ENCODE measurements at regions not wholly inside any gene's neighbourhood (a gene's known extent, or its start where the extent isn't known, plus 50 kb on each side); places are given as distances from the start of the nearest gene placed in this dataset.

- no peaks in the 10 kb centered on the region for H3F3A ChIP-seq (ENCODE audit: insufficient read depth, low read length)
- no peaks in the 10 kb centered on the region for H3K79me2 ChIP-seq (ENCODE audit: insufficient read depth, low read length)
- H3K9me2 ChIP-seq (ENCODE audit: low read depth, low read length) = no peaks in the 10 kb centered on the region
- H3K4me3 ChIP-seq (ENCODE audit: low read depth, low read length, poor library complexity, severe bottlenecking) = no peak overlapping the region
- H3K4me1 ChIP-seq (ENCODE audit: insufficient read depth, low read length, severe bottlenecking) = no peaks in the 10 kb centered on the region
- H3K27me3 ChIP-seq (ENCODE audit: insufficient read depth, low read length) = no peaks in the 10 kb centered on the region
- no peak overlapping the region for H3K4me2 ChIP-seq (ENCODE audit: low read length)
- no peaks in the 10 kb centered on the region for H3K36me3 ChIP-seq (ENCODE audit: insufficient read depth, low read length)
- no peaks in the 10 kb centered on the region for H3K9me3 ChIP-seq (ENCODE audit: low read length)
- TF ChIP-seq, protein P1, sequence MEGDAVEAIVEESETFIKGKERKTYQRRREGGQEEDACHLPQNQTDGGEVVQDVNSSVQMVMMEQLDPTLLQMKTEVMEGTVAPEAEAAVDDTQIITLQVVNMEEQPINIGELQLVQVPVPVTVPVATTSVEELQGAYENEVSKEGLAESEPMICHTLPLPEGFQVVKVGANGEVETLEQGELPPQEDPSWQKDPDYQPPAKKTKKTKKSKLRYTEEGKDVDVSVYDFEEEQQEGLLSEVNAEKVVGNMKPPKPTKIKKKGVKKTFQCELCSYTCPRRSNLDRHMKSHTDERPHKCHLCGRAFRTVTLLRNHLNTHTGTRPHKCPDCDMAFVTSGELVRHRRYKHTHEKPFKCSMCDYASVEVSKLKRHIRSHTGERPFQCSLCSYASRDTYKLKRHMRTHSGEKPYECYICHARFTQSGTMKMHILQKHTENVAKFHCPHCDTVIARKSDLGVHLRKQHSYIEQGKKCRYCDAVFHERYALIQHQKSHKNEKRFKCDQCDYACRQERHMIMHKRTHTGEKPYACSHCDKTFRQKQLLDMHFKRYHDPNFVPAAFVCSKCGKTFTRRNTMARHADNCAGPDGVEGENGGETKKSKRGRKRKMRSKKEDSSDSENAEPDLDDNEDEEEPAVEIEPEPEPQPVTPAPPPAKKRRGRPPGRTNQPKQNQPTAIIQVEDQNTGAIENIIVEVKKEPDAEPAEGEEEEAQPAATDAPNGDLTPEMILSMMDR (IDR thresholded peaks at IDR 0.05; ENCODE audit: low read length) = no peak
- no peak for TF ChIP-seq EZH2 (IDR thresholded peaks at IDR 0.05; ENCODE audit: borderline replicate concordance, low read length)
- no peak overlapping the region for H3K9ac ChIP-seq (ENCODE audit: low read length)
- no peak overlapping the region for H2AFZ ChIP-seq (ENCODE audit: low read length)
- H4K20me1 ChIP-seq (ENCODE audit: insufficient read depth, low read length) = no peaks in the 10 kb centered on the region
- no peak overlapping the region for H3K27ac ChIP-seq (ENCODE audit: low read depth, low read length, poor library complexity, severe bottlenecking)
Observed at GRCh38 chr9:104374711-104375110, 129.4 kb upstream of the OR13F1 start.

DNA sequence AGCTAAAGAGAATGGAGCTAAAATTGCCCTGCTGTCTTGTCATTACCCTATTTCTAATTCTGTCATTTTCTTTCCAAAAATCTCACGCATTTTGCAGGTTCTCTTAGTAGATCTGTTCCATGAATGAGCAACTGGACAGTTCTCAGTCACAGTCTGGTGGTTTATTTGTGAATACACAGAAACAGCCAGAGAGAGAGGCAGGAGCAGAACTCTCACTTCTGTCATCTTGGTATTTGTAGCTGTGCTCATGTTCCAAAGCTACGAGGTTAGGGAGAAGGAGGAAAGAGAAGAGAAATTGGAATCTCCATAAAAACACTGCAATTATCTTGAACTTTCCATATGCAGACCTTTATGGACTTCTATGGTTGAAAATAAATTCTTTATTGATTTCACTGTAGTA, 118.0 kb upstream of the OR13F1 start:
- H4K20me1 ChIP-seq (ENCODE audit: insufficient read depth, low read length) = no peaks in the 10 kb centered on the region
- H3K27ac ChIP-seq (ENCODE audit: low read depth, low read length, poor library complexity, severe bottlenecking) = no peak overlapping the region
- H3K36me3 ChIP-seq (ENCODE audit: insufficient read depth, low read length) = no peaks in the 10 kb centered on the region
- H3K9me2 ChIP-seq (ENCODE audit: low read depth, low read length) = no peaks in the 10 kb centered on the region
- H3K4me1 ChIP-seq (ENCODE audit: insufficient read depth, low read length, severe bottlenecking) = no peaks in the 10 kb centered on the region
- no peak overlapping the region for H3K4me2 ChIP-seq (ENCODE audit: low read length)
- no peaks in the 10 kb centered on the region for H3F3A ChIP-seq (ENCODE audit: insufficient read depth, low read length)
- no peak overlapping the region for H2AFZ ChIP-seq (ENCODE audit: low read length)
- TF ChIP-seq, protein P1 (IDR thresholded peaks at IDR 0.05; ENCODE audit: low read length) = no peak
- no peak for TF ChIP-seq EZH2 (IDR thresholded peaks at IDR 0.05; ENCODE audit: borderline replicate concordance, low read length)
- H3K4me3 ChIP-seq (ENCODE audit: low read depth, low read length, poor library complexity, severe bottlenecking) = no peak overlapping the region
- no peaks in the 10 kb centered on the region for H3K79me2 ChIP-seq (ENCODE audit: insufficient read depth, low read length)
- no peaks in the 10 kb centered on the region for H3K9me3 ChIP-seq (ENCODE audit: low read length)
- H3K9ac ChIP-seq (ENCODE audit: low read length) = no peak overlapping the region
- H3K27me3 ChIP-seq (ENCODE audit: insufficient read depth, low read length) = no peaks in the 10 kb centered on the region

GRCh38 chr9:104386425-104387069, 117.5 kb upstream of the OR13F1 start:
- H3K36me3 ChIP-seq (ENCODE audit: insufficient read depth, low read length) = no peaks in the 10 kb centered on the region
- H3F3A ChIP-seq (ENCODE audit: insufficient read depth, low read length) = no peaks in the 10 kb centered on the region
- no peaks in the 10 kb centered on the region for H3K9me3 ChIP-seq (ENCODE audit: low read length)
- no peak overlapping the region for H3K9ac ChIP-seq (ENCODE audit: low read length)
- no peak overlapping the region for H2AFZ ChIP-seq (ENCODE audit: low read length)
- no peak overlapping the region for H3K4me3 ChIP-seq (ENCODE audit: low read depth, low read length, poor library complexity, severe bottlenecking)
- no peaks in the 10 kb centered on the region for H4K20me1 ChIP-seq (ENCODE audit: insufficient read depth, low read length)
- no peak overlapping the region for H3K4me2 ChIP-seq (ENCODE audit: low read length)
- no peaks in the 10 kb centered on the region for H3K79me2 ChIP-seq (ENCODE audit: insufficient read depth, low read length)
- H3K9me2 ChIP-seq (ENCODE audit: low read depth, low read length) = no peaks in the 10 kb centered on the region
- no peak overlapping the region for H3K27ac ChIP-seq (ENCODE audit: low read depth, low read length, poor library complexity, severe bottlenecking)
- no peaks in the 10 kb centered on the region for H3K4me1 ChIP-seq (ENCODE audit: insufficient read depth, low read length, severe bottlenecking)
- TF ChIP-seq EZH2 (IDR thresholded peaks at IDR 0.05; ENCODE audit: borderline replicate concordance, low read length) = no peak
- TF ChIP-seq, protein P1 (IDR thresholded peaks at IDR 0.05; ENCODE audit: low read length) = peak; percentile 67; the same call in 1 of the 2 replicates
- no peaks in the 10 kb centered on the region for H3K27me3 ChIP-seq (ENCODE audit: insufficient read depth, low read length)
